ENCODE measurements at regions not wholly inside any gene's neighbourhood (a gene's known extent, or its start where the extent isn't known, plus 50 kb on each side); places are given as distances from the start of the nearest gene placed in this dataset.

DNA sequence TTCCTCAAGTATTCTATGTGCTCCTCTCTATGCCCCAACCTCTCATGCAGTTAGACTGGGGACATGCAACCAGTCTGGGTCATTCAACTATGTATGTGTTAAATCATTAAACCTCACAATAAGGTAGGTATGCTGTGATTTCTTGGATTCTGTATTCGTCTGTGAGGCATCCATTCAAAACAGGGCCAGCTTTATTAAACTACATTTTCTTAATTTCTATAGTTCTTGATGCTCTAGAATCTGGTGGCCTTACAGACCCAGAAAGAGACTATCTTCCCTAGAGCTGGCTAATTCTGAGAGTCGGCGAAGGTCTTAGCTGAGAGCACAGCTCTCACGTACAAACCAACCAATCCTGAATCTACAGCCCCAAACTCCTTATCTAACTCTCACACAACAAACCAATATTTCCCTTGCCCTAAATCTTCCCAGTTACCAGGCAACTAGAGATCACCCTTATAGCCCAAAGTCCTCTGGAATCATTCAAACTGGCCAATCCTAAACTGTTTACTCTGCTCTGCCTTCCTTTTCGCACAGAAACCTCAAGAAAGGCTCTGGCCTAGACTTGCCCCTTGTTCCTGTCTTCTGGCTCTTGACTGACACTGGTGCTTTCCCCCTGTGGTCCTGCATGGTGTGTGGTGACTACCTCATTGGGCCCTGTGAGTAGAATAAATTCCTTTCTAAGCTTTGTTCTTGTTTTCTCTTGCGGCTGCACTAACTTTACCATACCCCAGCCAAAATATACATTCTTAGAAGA is 203.5 kb upstream of the TET2 start:
- Histone ChIP-seq H3K9me3 (ENCODE audit: control insufficient read depth, low read length) (no peaks in the 10 kb centered on the region), H3K36me3 (ENCODE audit: control insufficient read depth, insufficient read depth, low read length) (no peaks in the 10 kb centered on the region), H3K27ac (ENCODE audit: low read depth, low read length, severe bottlenecking) (no peak overlapping the region), H3K4me1 (ENCODE audit: control insufficient read depth, insufficient read depth, low read length, poor library complexity, severe bottlenecking) (no peaks in the 10 kb centered on the region), H3K4me3 (ENCODE audit: extremely low read depth, insufficient read depth, low read length, poor library complexity, severe bottlenecking) (no peak overlapping the region)
- WGBS, 2 experiments (ENCODE audit: insufficient coverage in 2 of 2), result 88 to 92% methylated on average over 3 to 4 of the region's 6 CpGs

DNA sequence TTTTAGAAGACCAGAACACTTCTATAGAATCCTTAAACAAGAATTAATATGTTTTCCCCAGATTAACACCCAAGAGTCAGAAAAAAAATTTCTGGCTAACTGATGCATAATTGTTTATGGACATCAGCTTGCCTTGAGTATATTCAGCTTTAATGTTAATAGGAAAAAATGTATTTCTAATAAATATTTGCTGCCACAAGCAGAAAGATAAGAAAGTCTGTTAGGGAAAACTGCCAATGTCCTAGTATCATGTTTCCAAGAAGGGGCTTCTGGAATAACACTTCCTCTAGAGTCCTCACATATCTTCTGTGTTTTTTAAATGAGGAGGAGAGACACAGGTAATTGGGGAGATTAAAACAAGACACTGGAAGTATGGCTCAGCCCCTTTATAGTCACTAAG is 202.1 kb upstream of the TET2 start:
- Histone ChIP-seq H3K27ac (ENCODE audit: low read depth, low read length, severe bottlenecking) (no peak overlapping the region), H3K36me3 (ENCODE audit: control insufficient read depth, insufficient read depth, low read length) (no peaks in the 10 kb centered on the region), H3K4me1 (ENCODE audit: control insufficient read depth, insufficient read depth, low read length, poor library complexity, severe bottlenecking) (no peaks in the 10 kb centered on the region), H3K4me3 (ENCODE audit: extremely low read depth, insufficient read depth, low read length, poor library complexity, severe bottlenecking) (no peak overlapping the region), H3K9me3 (ENCODE audit: control insufficient read depth, low read length) (no peaks in the 10 kb centered on the region)

DNA sequence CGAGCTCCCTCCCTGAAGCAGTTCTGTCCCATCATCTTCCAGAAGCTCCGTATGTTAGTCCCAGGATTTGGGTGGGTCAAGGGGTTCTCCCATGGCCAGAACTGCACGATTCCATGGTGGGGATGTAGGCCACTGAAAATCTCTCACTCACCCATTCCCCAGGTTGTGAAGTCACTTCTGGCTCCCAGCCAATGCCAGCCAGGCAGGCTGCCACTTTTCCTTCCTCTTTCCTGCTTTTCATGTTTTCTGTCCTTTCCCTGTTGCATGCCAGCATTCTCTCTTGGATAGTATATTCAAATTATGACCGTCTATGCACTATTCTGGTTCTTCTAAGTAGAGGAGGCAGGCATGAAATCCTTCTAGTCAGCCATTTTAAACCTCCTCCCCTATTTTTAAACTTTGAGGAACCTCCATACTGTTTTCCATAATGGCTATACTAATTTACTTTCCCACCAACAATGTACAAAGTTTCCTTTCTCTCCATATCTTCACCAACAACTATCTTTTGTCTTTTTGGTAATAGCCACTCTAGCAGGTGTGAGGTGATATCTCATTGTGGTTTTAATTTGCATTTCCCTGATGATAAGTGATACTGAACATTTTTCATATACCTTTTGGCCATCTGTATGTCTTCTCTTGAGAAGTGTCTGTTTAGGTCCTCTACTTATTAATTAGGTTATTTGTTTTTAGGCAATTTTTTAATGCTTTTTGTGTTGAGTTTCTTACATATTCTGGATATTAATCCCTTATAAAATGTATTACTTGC is 182.1 kb upstream of the TET2 start:
- 91% methylated on average over 3 of the region's 4 CpGs; no CpG with 5 or more reads in 1 of the 2 experiments for WGBS, 2 experiments (ENCODE audit: insufficient coverage in 2 of 2)
- Histone ChIP-seq H3K27ac (ENCODE audit: low read depth, low read length, severe bottlenecking) (no peak overlapping the region), H3K9me3 (ENCODE audit: control insufficient read depth, low read length) (no peaks in the 10 kb centered on the region), H3K4me1 (ENCODE audit: control insufficient read depth, insufficient read depth, low read length, poor library complexity, severe bottlenecking) (no peaks in the 10 kb centered on the region), H3K36me3 (ENCODE audit: control insufficient read depth, insufficient read depth, low read length) (no peaks in the 10 kb centered on the region), H3K4me3 (ENCODE audit: extremely low read depth, insufficient read depth, low read length, poor library complexity, severe bottlenecking) (no peak overlapping the region)

DNA sequence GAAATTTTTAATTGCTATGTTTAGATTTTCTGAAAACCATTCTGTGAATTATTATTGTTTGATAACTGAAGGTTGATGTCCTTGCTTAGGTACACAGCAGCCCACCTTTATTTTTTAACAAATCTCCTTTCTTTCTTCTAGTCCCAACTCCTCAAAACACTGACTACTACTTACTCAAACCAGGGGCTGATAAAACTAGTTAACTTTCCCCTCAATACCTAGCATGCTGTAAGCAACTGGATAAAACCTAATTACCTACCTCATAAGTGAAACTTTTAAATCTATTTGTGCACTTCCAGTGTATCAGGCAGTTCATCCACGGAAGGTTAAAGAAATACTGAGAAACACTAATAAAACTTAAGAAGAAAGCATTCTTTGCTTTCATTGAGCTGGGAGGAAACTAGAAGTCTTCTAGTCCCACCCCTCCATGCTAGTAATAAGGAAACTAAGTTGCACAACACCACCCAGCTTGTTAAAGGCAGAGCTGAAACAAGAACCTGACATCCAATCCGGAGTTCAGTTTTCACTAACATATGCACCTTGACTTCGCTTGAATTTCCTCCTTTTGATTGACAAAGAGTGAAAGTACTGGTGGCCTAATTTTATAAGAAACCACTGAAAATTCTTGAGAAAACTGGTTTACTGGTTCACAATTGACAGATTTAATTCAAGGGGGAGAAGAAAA is 180.2 kb upstream of the TET2 start:
- H3K36me3 ChIP-seq (ENCODE audit: control insufficient read depth, insufficient read depth, low read length), result no peaks in the 10 kb centered on the region
- no peak overlapping the region for H3K27ac ChIP-seq (ENCODE audit: low read depth, low read length, severe bottlenecking)
- 57% methylated on average over 1 of the region's 3 CpGs; no CpG with 5 or more reads in 1 of the 2 experiments for WGBS, 2 experiments (ENCODE audit: insufficient coverage in 2 of 2)
- no peaks in the 10 kb centered on the region for H3K9me3 ChIP-seq (ENCODE audit: control insufficient read depth, low read length)
- no peak overlapping the region for H3K4me3 ChIP-seq (ENCODE audit: extremely low read depth, insufficient read depth, low read length, poor library complexity, severe bottlenecking)
- no peaks in the 10 kb centered on the region for H3K4me1 ChIP-seq (ENCODE audit: control insufficient read depth, insufficient read depth, low read length, poor library complexity, severe bottlenecking)

DNA sequence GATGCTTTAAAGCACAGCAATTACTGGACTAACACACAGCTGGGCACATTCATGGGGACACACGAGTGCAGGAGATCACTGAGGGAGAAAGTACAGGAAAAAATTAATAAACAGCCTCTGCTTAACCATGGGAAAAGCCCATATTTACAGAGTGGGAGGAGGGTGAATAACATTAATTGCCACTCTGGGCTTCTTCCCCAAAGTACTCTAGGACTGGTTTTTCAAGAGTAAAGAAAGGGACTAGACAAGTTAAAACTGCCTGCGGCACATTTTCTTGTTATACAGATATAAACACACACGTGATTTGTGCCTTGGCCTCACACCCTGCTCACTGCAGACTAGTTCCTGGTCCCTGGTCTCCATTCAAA is 179.7 kb upstream of the TET2 start:
- Histone ChIP-seq H3K4me1 (ENCODE audit: control insufficient read depth, insufficient read depth, low read length, poor library complexity, severe bottlenecking) (no peaks in the 10 kb centered on the region), H3K27ac (ENCODE audit: low read depth, low read length, severe bottlenecking) (no peak overlapping the region), H3K9me3 (ENCODE audit: control insufficient read depth, low read length) (no peaks in the 10 kb centered on the region), H3K4me3 (ENCODE audit: extremely low read depth, insufficient read depth, low read length, poor library complexity, severe bottlenecking) (no peak overlapping the region), H3K36me3 (ENCODE audit: control insufficient read depth, insufficient read depth, low read length) (no peaks in the 10 kb centered on the region)
- WGBS, 2 experiments (ENCODE audit: insufficient coverage in 2 of 2), result 40% methylated on average over 1 of the region's 3 CpGs; no CpG with 5 or more reads in 1 of the 2 experiments

DNA sequence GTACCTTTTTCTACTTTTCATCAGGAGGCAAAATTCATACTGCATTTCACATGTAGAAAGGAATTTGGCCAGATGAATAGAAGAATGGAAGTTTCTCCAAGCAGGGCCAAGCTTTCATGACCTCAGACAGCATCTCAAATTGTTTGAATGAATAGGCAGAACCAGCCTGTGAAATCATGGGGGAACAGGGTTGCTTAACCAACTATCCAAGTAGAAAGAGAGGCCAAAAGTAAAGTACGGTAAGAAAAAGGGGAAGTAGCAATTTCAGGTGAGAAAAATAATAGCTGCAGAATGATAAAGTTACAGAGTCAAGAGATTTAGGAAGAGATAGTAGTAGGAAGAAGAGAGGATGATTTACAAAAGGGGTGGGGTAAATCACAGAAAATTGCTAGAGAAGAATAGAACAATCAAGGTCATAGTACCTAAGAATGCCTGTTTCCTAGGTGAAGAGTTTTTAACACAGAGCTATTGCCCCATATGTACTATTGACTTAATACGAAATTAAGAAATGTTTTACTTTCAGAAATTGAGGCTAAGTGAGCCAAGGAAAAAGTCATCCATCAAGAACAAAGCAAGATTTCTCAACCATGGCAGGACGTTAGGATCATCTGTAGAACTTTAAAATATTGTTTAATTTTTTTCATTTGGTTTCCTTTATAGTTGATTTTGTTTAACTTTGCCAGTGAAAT is 177.1 kb upstream of the TET2 start:
- WGBS, 2 experiments (ENCODE audit: insufficient coverage in 2 of 2), result 91 to 95% methylated on average over 1 of the region's 3 CpGs

DNA sequence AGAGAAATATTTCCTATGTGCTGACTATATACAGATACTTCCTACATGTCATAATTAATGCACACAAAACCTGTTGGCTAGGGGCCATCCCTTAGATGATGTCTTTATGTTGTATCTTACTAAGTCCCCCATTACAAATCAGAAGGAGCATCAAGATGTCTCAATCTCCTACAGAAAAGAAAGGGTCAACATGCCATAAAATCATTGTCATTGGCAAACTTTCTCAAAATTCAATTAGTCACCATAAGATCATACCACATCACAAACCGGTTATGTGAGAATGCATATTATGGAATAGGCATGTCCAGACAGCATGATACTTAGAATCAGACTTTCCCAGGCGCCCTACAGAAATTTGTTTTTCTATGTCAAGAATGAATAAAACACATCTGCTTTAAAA is 175.2 kb upstream of the TET2 start:
- Histone ChIP-seq H3K4me3 (ENCODE audit: extremely low read depth, insufficient read depth, low read length, poor library complexity, severe bottlenecking) (no peak overlapping the region), H3K36me3 (ENCODE audit: control insufficient read depth, insufficient read depth, low read length) (no peaks in the 10 kb centered on the region)
- WGBS, 2 experiments (ENCODE audit: insufficient coverage in 2 of 2), result 83% methylated on average over 1 of the region's 2 CpGs; no CpG with 5 or more reads in 1 of the 2 experiments

More for the DNA sequence above, 177.1 kb upstream of the TET2 start:
- H3K4me3 ChIP-seq (ENCODE audit: extremely low read depth, insufficient read depth, low read length, poor library complexity, severe bottlenecking), result no peak overlapping the region
- H3K4me1 ChIP-seq (ENCODE audit: control insufficient read depth, insufficient read depth, low read length, poor library complexity, severe bottlenecking), result no peaks in the 10 kb centered on the region
- no peak overlapping the region for H3K27ac ChIP-seq (ENCODE audit: low read depth, low read length, severe bottlenecking)
- no peaks in the 10 kb centered on the region for H3K9me3 ChIP-seq (ENCODE audit: control insufficient read depth, low read length)
- no peaks in the 10 kb centered on the region for H3K36me3 ChIP-seq (ENCODE audit: control insufficient read depth, insufficient read depth, low read length)

DNA sequence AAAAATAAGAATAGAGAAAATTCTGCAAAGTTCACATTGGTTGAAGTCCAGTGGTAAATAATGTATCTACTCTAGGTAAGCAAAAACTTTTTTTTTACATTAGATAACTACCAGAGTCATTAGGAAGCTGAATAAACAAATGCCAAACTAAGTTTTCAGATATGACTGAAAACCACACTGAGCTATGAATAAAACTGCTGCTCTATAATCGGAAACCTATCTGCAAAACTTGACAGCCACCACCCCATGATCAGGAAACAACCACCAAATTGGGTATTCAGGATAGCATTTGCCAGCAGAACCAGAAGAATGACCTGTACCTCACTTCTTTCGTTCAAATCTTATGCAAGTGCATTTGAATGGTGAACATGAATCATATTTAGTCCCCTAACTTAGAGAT is 173.0 kb upstream of the TET2 start:
- no peaks in the 10 kb centered on the region for H3K9me3 ChIP-seq (ENCODE audit: control insufficient read depth, low read length)
- 73% methylated on average over 1 of the region's 2 CpGs; no CpG with 5 or more reads in 1 of the 2 experiments for WGBS, 2 experiments (ENCODE audit: insufficient coverage in 2 of 2)
- no peak overlapping the region for H3K4me3 ChIP-seq (ENCODE audit: extremely low read depth, insufficient read depth, low read length, poor library complexity, severe bottlenecking)
- no peaks in the 10 kb centered on the region for H3K36me3 ChIP-seq (ENCODE audit: control insufficient read depth, insufficient read depth, low read length)
- no peak overlapping the region for H3K27ac ChIP-seq (ENCODE audit: low read depth, low read length, severe bottlenecking)
- no peaks in the 10 kb centered on the region for H3K4me1 ChIP-seq (ENCODE audit: control insufficient read depth, insufficient read depth, low read length, poor library complexity, severe bottlenecking)

More for the DNA sequence above, 175.2 kb upstream of the TET2 start:
- no peak overlapping the region for H3K27ac ChIP-seq (ENCODE audit: low read depth, low read length, severe bottlenecking)
- H3K9me3 ChIP-seq (ENCODE audit: control insufficient read depth, low read length), result no peaks in the 10 kb centered on the region
- no peaks in the 10 kb centered on the region for H3K4me1 ChIP-seq (ENCODE audit: control insufficient read depth, insufficient read depth, low read length, poor library complexity, severe bottlenecking)

DNA sequence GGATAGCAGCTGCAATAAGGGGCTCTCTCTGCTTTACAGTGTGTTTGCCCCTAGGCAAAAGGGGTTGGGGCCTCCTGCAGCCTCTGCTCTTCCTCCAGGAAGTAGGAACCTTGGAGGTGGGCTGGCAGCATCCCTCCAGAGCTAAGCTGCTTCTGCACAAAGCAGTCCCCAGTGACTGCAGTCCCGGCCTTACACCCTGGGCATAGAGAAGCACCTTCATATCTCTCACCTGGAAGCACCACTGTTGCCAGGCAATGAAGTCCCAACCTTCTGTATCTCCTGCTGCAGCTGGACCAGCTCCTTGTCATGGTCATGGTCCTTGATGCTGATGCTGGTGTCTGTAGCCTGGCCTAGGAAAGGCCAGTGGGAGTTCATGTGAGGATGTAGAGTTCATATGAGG is 171.1 kb upstream of the TET2 start:
- Histone ChIP-seq H3K4me3 (ENCODE audit: extremely low read depth, insufficient read depth, low read length, poor library complexity, severe bottlenecking) (no peak overlapping the region), H3K27ac (ENCODE audit: low read depth, low read length, severe bottlenecking) (no peak overlapping the region), H3K4me1 (ENCODE audit: control insufficient read depth, insufficient read depth, low read length, poor library complexity, severe bottlenecking) (no peaks in the 10 kb centered on the region), H3K36me3 (ENCODE audit: control insufficient read depth, insufficient read depth, low read length) (no peaks in the 10 kb centered on the region), H3K9me3 (ENCODE audit: control insufficient read depth, low read length) (no peaks in the 10 kb centered on the region)
- 63 to 91% methylated on average over 1 of the region's 1 CpG for WGBS, 2 experiments (ENCODE audit: insufficient coverage in 2 of 2)

DNA sequence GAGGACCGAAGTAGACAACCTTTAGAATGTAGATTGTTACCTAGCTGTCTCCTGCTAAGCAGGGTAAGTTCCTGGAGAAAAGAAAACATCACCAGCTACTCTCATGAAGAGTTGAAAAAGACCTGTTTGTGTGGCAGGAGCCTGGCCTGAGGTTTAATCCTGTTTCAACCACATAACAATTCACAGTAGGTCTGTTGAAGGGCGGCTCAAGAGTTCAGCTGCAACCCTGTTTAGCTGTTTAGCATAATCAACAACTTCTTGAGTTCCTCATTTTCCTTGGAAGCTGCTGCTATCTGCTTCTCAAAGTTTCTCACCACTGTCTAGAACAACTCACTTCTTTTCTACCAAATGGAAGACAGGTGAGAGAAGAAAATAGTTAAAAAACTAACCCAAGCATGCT is 170.4 kb upstream of the TET2 start:
- no peaks in the 10 kb centered on the region for H3K4me1 ChIP-seq (ENCODE audit: control insufficient read depth, insufficient read depth, low read length, poor library complexity, severe bottlenecking)
- H3K4me3 ChIP-seq (ENCODE audit: extremely low read depth, insufficient read depth, low read length, poor library complexity, severe bottlenecking), result no peak overlapping the region
- WGBS, 2 experiments (ENCODE audit: insufficient coverage in 2 of 2), result 71 to 100% methylated on average over 1 to 2 of the region's 2 CpGs
- H3K27ac ChIP-seq (ENCODE audit: low read depth, low read length, severe bottlenecking), result no peak overlapping the region
- H3K36me3 ChIP-seq (ENCODE audit: control insufficient read depth, insufficient read depth, low read length), result no peaks in the 10 kb centered on the region
- no peaks in the 10 kb centered on the region for H3K9me3 ChIP-seq (ENCODE audit: control insufficient read depth, low read length)
